HEK293 (cell line): ENCODE measurements at regions not wholly inside any gene's neighbourhood (a gene's known extent, or its start where the extent isn't known, plus 50 kb on each side); places are given as distances from the start of the nearest gene placed in this dataset.
A peak's percentile ranks its signal among the peaks of the same experiment; 100 is the strongest.

Experiments
- CTCF ChIA-PET: fragments of 350-600 bp; formaldehyde crosslinking; extraction: SDS; loops from one replicate; lab custom pipeline; 2021; ENCODE audit warnings: antibody characterized with exemption; lab: Yijun Ruan, JAX
- POLR2A ChIA-PET: fragments of 300-600 bp; formaldehyde crosslinking; extraction: SDS; loops from one replicate; lab custom pipeline; 2020; ENCODE audit warnings: antibody characterized with exemption, inconsistent platforms; lab: Yijun Ruan, JAX
- H3K27ac ChIP-seq: fragments of 200-500 bp; sonication (Bioruptor generic); 2 replicates; pipeline ENCODE4 v1.5.1; 2014; ENCODE audit warnings: low read depth, low read length, control low read depth, inconsistent platforms; ENCODE audit errors: extremely low read depth
- H3K36me3 ChIP-seq, 2 experiments: fragments of 200-500 bp in 1 of 2; sonication (Bioruptor generic) in 1 of 2; 1 replicate in 1 of 2; 2 replicates in 1 of 2; pipeline ENCODE4 v1.5.1; 2014 to 2017; ENCODE audit warnings: inconsistent platforms in 2 of 2, low read length in 2 of 2; ENCODE audit not compliant: control insufficient read depth in 2 of 2, insufficient read depth in 1 of 2
- H3K4me1 ChIP-seq: fragments of 200-500 bp; sonication (Bioruptor generic); 2 replicates; pipeline ENCODE4 v1.5.1; 2014; ENCODE audit warnings: mild to moderate bottlenecking, low read length, inconsistent platforms; ENCODE audit not compliant: control insufficient read depth, insufficient read depth
- H3K4me3 ChIP-seq: 2 replicates; pipeline ENCODE4 v1.5.1; 2011; ENCODE audit warnings: low read depth, mild to moderate bottlenecking, control low read depth, low read length, moderate library complexity
- H3K9me3 ChIP-seq: fragments of 200-500 bp; sonication (Bioruptor generic); 2 replicates; pipeline ENCODE4 v1.5.1; 2014; ENCODE audit warnings: low read depth, low read length, inconsistent platforms; ENCODE audit not compliant: control insufficient read depth, insufficient read depth
- AEBP2 ChIP-seq: fragments of 450-650 bp; formaldehyde crosslinking; IDR thresholded peaks from 2 replicates; pipeline ENCODE4 v1.5.1; 2016; ENCODE audit warnings: missing biosample characterization, missing genetic modification characterization, borderline replicate concordance
- KLF16 ChIP-seq: fragments of 450-650 bp; formaldehyde crosslinking; IDR thresholded peaks from 2 replicates; pipeline ENCODE4 v1.5.1; 2017; ENCODE audit warnings: missing biosample characterization, missing genetic modification characterization
- KLF8 ChIP-seq: fragments of 450-650 bp; formaldehyde crosslinking; IDR thresholded peaks from 2 replicates; pipeline ENCODE4 v1.5.1; 2016; ENCODE audit warnings: missing biosample characterization, missing genetic modification characterization
- OSR2 ChIP-seq: fragments of 450-650 bp; formaldehyde crosslinking; IDR thresholded peaks from 2 replicates; pipeline ENCODE4 v1.5.1; 2016; ENCODE audit warnings: missing biosample characterization, missing genetic modification characterization
- PRDM1 ChIP-seq: fragments of 450-650 bp; formaldehyde crosslinking; IDR thresholded peaks from 2 replicates; pipeline ENCODE4; 2016; ENCODE audit warnings: missing biosample characterization, missing genetic modification characterization
- SP3 ChIP-seq: fragments of 450-650 bp; formaldehyde crosslinking; IDR thresholded peaks from 2 replicates; pipeline ENCODE4 v1.5.1; 2016; ENCODE audit warnings: missing biosample characterization, missing genetic modification characterization
- WT1 ChIP-seq: fragments of 450-650 bp; formaldehyde crosslinking; IDR thresholded peaks from 2 replicates; pipeline ENCODE4 v1.5.1; 2016; ENCODE audit warnings: missing biosample characterization, missing genetic modification characterization
- YY1 ChIP-seq: fragments of 450-650 bp; formaldehyde crosslinking; IDR thresholded peaks from 2 replicates; pipeline ENCODE4 v1.5.1; 2018; ENCODE audit warnings: missing biosample characterization, missing genetic modification characterization
- ZBTB20 ChIP-seq: fragments of 450-650 bp; formaldehyde crosslinking; IDR thresholded peaks from 2 replicates; pipeline ENCODE4 v1.5.1; 2016; ENCODE audit warnings: missing biosample characterization, missing genetic modification characterization
- ZNF10 ChIP-seq: fragments of 450-650 bp; formaldehyde crosslinking; IDR thresholded peaks from 2 replicates; pipeline ENCODE4 v1.5.1; 2017; ENCODE audit warnings: missing biosample characterization, missing genetic modification characterization
- ZNF121 ChIP-seq: fragments of 450-650 bp; formaldehyde crosslinking; IDR thresholded peaks from 2 replicates; pipeline ENCODE4 v1.5.1; 2016; ENCODE audit warnings: missing biosample characterization, missing genetic modification characterization
- ZNF132 ChIP-seq: fragments of 450-650 bp; formaldehyde crosslinking; IDR thresholded peaks from 2 replicates; pipeline ENCODE4 v1.5.1; 2017; ENCODE audit warnings: missing biosample characterization, missing genetic modification characterization, borderline replicate concordance
- ZNF202 ChIP-seq: fragments of 450-650 bp; formaldehyde crosslinking; IDR thresholded peaks from 2 replicates; pipeline ENCODE4 v1.5.1; 2016; ENCODE audit warnings: missing biosample characterization, missing genetic modification characterization, borderline replicate concordance
- ZNF23 ChIP-seq: fragments of 450-650 bp; formaldehyde crosslinking; IDR thresholded peaks from 2 replicates; pipeline ENCODE4 v1.5.1; 2016; ENCODE audit warnings: missing biosample characterization, missing genetic modification characterization, borderline replicate concordance
- ZNF274 ChIP-seq, 2 experiments: fragments of 200-500 bp in 1 of 2; fragments of 450-650 bp in 1 of 2; sonication (Bioruptor generic) in 1 of 2; formaldehyde crosslinking in 1 of 2; IDR thresholded peaks; 2 replicates each; pipeline versions ENCODE4 v1.5.1 to v1.6.1; 2014 to 2016; ENCODE audit warnings: borderline replicate concordance in 1 of 2, inconsistent platforms in 1 of 2, low read length in 1 of 2, missing biosample characterization in 1 of 2, missing genetic modification characterization in 1 of 2
- ZNF280D ChIP-seq: fragments of 450-650 bp; formaldehyde crosslinking; IDR thresholded peaks from 2 replicates; pipeline ENCODE4 v1.5.1; 2016; ENCODE audit warnings: missing biosample characterization, missing genetic modification characterization
- ZNF335 ChIP-seq: fragments of 450-650 bp; formaldehyde crosslinking; conservative IDR thresholded peaks from 2 replicates; pipeline ENCODE4 v1.5.1; 2016; ENCODE audit warnings: missing biosample characterization, missing genetic modification characterization
- ZNF366 ChIP-seq: fragments of 450-650 bp; formaldehyde crosslinking; conservative IDR thresholded peaks from 2 replicates; pipeline ENCODE4 v1.5.1; 2016; ENCODE audit warnings: missing biosample characterization, missing genetic modification characterization
- ZNF521 ChIP-seq: fragments of 450-650 bp; formaldehyde crosslinking; IDR thresholded peaks from 2 replicates; pipeline ENCODE4 v1.5.1; 2017; ENCODE audit warnings: missing biosample characterization, mild to moderate bottlenecking, missing genetic modification characterization
- ZNF544 ChIP-seq: fragments of 450-650 bp; formaldehyde crosslinking; IDR thresholded peaks from 2 replicates; pipeline ENCODE4 v1.5.0; 2017; ENCODE audit warnings: missing biosample characterization, missing genetic modification characterization
- ZNF560 ChIP-seq: fragments of 450-650 bp; formaldehyde crosslinking; IDR thresholded peaks from 2 replicates; pipeline ENCODE4 v1.5.1; 2017; ENCODE audit warnings: missing biosample characterization, missing genetic modification characterization, borderline replicate concordance
- ZNF626 ChIP-seq: fragments of 450-650 bp; sonication (Bioruptor Pico); formaldehyde crosslinking; IDR thresholded peaks from 2 replicates; pipeline ENCODE4 v1.5.1; 2018; ENCODE audit warnings: missing biosample characterization, missing genetic modification characterization, inconsistent platforms
- ZNF645 ChIP-seq: fragments of 450-650 bp; formaldehyde crosslinking; IDR thresholded peaks from 2 replicates; pipeline ENCODE4; 2016; ENCODE audit warnings: missing biosample characterization, missing genetic modification characterization
- ZNF664 ChIP-seq: fragments of 450-650 bp; formaldehyde crosslinking; IDR thresholded peaks from 2 replicates; pipeline ENCODE4 v1.5.1; 2016; ENCODE audit warnings: missing biosample characterization, missing genetic modification characterization
- ZSCAN23 ChIP-seq: fragments of 450-650 bp; formaldehyde crosslinking; IDR thresholded peaks from 2 replicates; pipeline ENCODE4 v1.5.1; 2016; ENCODE audit warnings: missing biosample characterization, missing genetic modification characterization
- TF ChIP-seq, protein P1 (sequence below): fragments of 450-650 bp; formaldehyde crosslinking; IDR thresholded peaks from 2 replicates; pipeline ENCODE4 v1.5.1; 2016; ENCODE audit warnings: missing biosample characterization, missing genetic modification characterization
- TF ChIP-seq, protein P2 (sequence below): fragments of 450-650 bp; formaldehyde crosslinking; IDR thresholded peaks from 2 replicates; pipeline ENCODE4 v1.5.1; 2017; ENCODE audit warnings: missing biosample characterization, missing genetic modification characterization

DNA sequence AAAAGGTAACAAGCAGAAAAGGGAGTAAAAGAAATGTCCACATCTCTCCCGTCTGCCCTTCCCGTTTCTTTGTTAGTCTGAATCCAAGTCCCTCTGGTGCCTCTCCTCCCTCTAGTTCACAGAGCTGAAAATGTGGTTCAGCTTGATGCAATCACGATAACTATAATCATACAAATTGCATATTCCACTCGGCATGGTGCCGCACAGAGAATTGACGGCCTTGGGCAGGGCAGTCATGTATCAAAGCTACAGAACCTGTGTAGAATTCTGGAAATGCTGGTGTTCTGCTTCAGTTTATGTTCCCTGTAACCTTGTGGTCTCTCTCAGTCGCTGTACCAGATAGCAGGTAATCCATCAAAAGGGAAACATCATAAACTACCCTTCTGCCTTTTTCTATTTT lies 562.9 kb upstream of the CBLB start (continued):
- TF ChIP-seq, protein P1, sequence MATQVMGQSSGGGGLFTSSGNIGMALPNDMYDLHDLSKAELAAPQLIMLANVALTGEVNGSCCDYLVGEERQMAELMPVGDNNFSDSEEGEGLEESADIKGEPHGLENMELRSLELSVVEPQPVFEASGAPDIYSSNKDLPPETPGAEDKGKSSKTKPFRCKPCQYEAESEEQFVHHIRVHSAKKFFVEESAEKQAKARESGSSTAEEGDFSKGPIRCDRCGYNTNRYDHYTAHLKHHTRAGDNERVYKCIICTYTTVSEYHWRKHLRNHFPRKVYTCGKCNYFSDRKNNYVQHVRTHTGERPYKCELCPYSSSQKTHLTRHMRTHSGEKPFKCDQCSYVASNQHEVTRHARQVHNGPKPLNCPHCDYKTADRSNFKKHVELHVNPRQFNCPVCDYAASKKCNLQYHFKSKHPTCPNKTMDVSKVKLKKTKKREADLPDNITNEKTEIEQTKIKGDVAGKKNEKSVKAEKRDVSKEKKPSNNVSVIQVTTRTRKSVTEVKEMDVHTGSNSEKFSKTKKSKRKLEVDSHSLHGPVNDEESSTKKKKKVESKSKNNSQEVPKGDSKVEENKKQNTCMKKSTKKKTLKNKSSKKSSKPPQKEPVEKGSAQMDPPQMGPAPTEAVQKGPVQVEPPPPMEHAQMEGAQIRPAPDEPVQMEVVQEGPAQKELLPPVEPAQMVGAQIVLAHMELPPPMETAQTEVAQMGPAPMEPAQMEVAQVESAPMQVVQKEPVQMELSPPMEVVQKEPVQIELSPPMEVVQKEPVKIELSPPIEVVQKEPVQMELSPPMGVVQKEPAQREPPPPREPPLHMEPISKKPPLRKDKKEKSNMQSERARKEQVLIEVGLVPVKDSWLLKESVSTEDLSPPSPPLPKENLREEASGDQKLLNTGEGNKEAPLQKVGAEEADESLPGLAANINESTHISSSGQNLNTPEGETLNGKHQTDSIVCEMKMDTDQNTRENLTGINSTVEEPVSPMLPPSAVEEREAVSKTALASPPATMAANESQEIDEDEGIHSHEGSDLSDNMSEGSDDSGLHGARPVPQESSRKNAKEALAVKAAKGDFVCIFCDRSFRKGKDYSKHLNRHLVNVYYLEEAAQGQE (tag by site-specific recombination): no peak
- TF ChIP-seq YY1 (tag by site-specific recombination) (no peak), ZNF202 (no peak), ZNF335 (tag by site-specific recombination) (no peak), ZNF274 (IDR thresholded peaks at IDR 0.05; ENCODE audit: low read length) (no peak), ZNF274 (tag by site-specific recombination; IDR thresholded peaks at IDR 0.05; ENCODE audit: borderline replicate concordance) (no peak), OSR2 (tag by site-specific recombination) (no peak)

GRCh38 chr3:106435899-106436453 lies 567.2 kb upstream of the CBLB start:
- Histone ChIP-seq H3K9me3 (no peaks in the 10 kb centered on the region), H3K27ac (no peak overlapping the region), H3K4me3 (no peak overlapping the region), H3K36me3 (no peaks in the 10 kb centered on the region), H3K4me1 (no peaks in the 10 kb centered on the region)
- ChIA-PET CTCF (no interaction called here), POLR2A (no interaction called here)
- TF ChIP-seq, protein P2, sequence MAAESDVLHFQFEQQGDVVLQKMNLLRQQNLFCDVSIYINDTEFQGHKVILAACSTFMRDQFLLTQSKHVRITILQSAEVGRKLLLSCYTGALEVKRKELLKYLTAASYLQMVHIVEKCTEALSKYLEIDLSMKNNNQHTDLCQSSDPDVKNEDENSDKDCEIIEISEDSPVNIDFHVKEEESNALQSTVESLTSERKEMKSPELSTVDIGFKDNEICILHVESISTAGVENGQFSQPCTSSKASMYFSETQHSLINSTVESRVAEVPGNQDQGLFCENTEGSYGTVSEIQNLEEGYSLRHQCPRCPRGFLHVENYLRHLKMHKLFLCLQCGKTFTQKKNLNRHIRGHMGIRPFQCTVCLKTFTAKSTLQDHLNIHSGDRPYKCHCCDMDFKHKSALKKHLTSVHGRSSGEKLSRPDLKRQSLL (tag by site-specific recombination): no peak
- TF ChIP-seq ZNF132 (tag by site-specific recombination) (no peak), ZNF521 (tag by site-specific recombination) (no peak), KLF16 (no peak), AEBP2 (no peak), ZBTB20 (no peak), SP3 (no peak), WT1 (no peak), OSR2 (tag by site-specific recombination) (no peak), ZSCAN23 (no peak), ZNF664 (no peak), ZNF121 (tag by site-specific recombination) (no peak), ZNF10 (no peak), KLF8 (tag by site-specific recombination) (no peak), ZNF366 (tag by site-specific recombination) (peak; percentile 89), ZNF280D (tag by site-specific recombination) (no peak), ZNF560 (tag by site-specific recombination) (no peak), ZNF626 (tag by site-specific recombination) (no peak), ZNF544 (tag by site-specific recombination) (peak; percentile 52; the same call in 1 of the 2 replicates), ZNF645 (tag by site-specific recombination) (no peak), PRDM1 (tag by site-specific recombination) (peak; percentile 86), ZNF23 (no peak)
